ENCODE measurements at regions not wholly inside any gene's neighbourhood (a gene's known extent, or its start where the extent isn't known, plus 50 kb on each side); places are given as distances from the start of the nearest gene placed in this dataset.

DNA sequence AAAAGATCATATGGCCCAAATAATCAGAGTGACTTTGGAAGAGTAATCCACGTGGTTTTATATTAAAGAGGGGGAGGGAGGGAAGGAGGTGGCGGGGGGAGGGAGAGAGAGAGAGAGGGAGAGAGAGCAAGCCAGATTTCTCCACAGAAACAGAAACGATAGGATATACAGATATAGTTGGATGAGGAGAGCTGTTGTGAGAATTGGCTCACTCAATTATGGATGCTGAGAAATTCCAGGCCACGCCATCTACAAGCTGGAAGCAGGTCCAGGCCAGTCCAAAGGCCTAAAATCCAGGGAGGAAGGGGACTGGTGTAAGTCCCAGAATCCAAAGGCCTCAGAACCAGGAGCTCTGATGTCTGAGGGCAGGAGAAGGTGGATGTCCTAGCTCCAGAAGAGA is 75.5 kb downstream of the CXCL12 start:
- TF ChIP-seq, protein P1, sequence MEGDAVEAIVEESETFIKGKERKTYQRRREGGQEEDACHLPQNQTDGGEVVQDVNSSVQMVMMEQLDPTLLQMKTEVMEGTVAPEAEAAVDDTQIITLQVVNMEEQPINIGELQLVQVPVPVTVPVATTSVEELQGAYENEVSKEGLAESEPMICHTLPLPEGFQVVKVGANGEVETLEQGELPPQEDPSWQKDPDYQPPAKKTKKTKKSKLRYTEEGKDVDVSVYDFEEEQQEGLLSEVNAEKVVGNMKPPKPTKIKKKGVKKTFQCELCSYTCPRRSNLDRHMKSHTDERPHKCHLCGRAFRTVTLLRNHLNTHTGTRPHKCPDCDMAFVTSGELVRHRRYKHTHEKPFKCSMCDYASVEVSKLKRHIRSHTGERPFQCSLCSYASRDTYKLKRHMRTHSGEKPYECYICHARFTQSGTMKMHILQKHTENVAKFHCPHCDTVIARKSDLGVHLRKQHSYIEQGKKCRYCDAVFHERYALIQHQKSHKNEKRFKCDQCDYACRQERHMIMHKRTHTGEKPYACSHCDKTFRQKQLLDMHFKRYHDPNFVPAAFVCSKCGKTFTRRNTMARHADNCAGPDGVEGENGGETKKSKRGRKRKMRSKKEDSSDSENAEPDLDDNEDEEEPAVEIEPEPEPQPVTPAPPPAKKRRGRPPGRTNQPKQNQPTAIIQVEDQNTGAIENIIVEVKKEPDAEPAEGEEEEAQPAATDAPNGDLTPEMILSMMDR (IDR thresholded peaks at IDR 0.05): no peak
- no peak for TF ChIP-seq POLR2A (IDR thresholded peaks at IDR 0.05)
